Sigmoid colon (tissue), 6 donors: ENCODE measurements at regions not wholly inside any gene's neighbourhood (a gene's known extent, or its start where the extent isn't known, plus 50 kb on each side); places are given as distances from the start of the nearest gene placed in this dataset.

Experiments
- DNase-seq: peaks from one replicate; pipeline ENCODE4 v3.0.0-alpha.2; 2019
- H3K27ac ChIP-seq, 4 donors: fragments of 200-600 bp; sonication (generic); one replicate each; pipeline ENCODE4 v1.5.1; 2016 to 2019; ENCODE audit warnings: mild to moderate bottlenecking in 1 of 4
- H3K27me3 ChIP-seq, 3 donors: fragments of 200-600 bp; sonication (generic); one replicate each; pipeline ENCODE4 v1.5.1; 2019; ENCODE audit warnings: mild to moderate bottlenecking in 1 of 3
- H3K36me3 ChIP-seq, 4 donors: fragments of 200-600 bp; sonication (generic); one replicate each; pipeline ENCODE4 v1.5.1; 2016 to 2019
- H3K4me1 ChIP-seq, 4 donors: fragments of 200-600 bp; sonication (generic); one replicate each; pipeline ENCODE4 v1.5.1; 2017 to 2019
- H3K4me3 ChIP-seq, 4 donors: fragments of 200-600 bp; sonication (generic); one replicate each; pipeline ENCODE4 v1.5.1; 2017 to 2019; ENCODE audit warnings: mild to moderate bottlenecking in 2 of 4, moderate library complexity in 1 of 4
- H3K9me3 ChIP-seq, 4 donors: fragments of 200-600 bp in 3 of 4; sonication (generic) in 3 of 4; one replicate each; pipeline versions ENCODE4 v1.5.1 to v1.6.1; 2013 to 2019
- EP300 ChIP-seq, 4 donors: sonication (generic); formaldehyde crosslinking; IDR thresholded peaks; one replicate each; pipeline ENCODE4 v1.6.1; 2017; ENCODE audit warnings: antibody characterized with exemption in 4 of 4
- POLR2A ChIP-seq, 2 donors: fragments of 450-650 bp; IDR thresholded peaks; one replicate each; pipeline ENCODE4 v1.6.1; 2016; ENCODE audit warnings: antibody characterized with exemption in 2 of 2, mild to moderate bottlenecking in 2 of 2, moderate library complexity in 2 of 2
- POLR2AphosphoS5 ChIP-seq, 4 donors: sonication (generic); formaldehyde crosslinking; IDR thresholded peaks; one replicate each; pipeline ENCODE4 v1.6.1; 2017; ENCODE audit warnings: antibody characterized with exemption in 4 of 4
- WGBS, 2 donors: extraction: QIAGEN DNeasy Blood & Tissue Kit; methylation state at CpG; one replicate each; pipeline ENCODE4 v1.1.7; 2013; 5-methylcytosine and 5-hydroxymethylcytosine counted together
- intact Hi-C: fragments of 100-400 bp; cut with DNase I; formaldehyde crosslinking; loops from one replicate; pipeline ENCODE4 v1.15.1; 2023
- TF ChIP-seq, protein P1 (sequence below), 4 experiments: fragments of 450-650 bp in 3 of 4; fragments of 200-600 bp in 1 of 4; IDR thresholded peaks; one replicate each; pipeline ENCODE4 v1.5.1; 2016 to 2019; ENCODE audit warnings: antibody characterized with exemption in 4 of 4, mild to moderate bottlenecking in 3 of 4, moderate library complexity in 2 of 4
- donor health status: healthy with polysubstance abuse.
- donor health status: healthy.

DNA sequence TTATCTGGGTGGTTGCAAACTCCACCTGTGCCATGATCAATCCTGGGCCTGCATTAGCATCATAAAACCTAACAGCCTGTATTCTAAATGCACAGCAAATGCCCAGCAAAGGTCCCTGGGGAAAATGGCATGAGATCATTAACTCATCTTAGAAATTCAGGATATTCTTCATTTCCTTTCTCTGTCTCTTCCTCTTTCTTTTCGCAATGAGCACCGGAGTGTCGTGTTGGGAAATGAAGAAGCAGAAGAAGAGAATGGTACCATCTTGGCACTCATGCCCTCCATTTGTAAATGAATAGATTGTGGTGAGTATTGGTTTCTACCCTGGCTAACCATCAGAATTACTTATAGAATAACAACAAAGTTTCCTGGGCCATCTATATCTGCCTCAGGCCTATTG, 193.6 kb downstream of the GALC start:
- TF ChIP-seq EP300 (IDR thresholded peaks at IDR 0.05) (no peak), POLR2AphosphoS5 (IDR thresholded peaks at IDR 0.05) (no peak), POLR2A (IDR thresholded peaks at IDR 0.05) (no peak)
- TF ChIP-seq, protein P1, sequence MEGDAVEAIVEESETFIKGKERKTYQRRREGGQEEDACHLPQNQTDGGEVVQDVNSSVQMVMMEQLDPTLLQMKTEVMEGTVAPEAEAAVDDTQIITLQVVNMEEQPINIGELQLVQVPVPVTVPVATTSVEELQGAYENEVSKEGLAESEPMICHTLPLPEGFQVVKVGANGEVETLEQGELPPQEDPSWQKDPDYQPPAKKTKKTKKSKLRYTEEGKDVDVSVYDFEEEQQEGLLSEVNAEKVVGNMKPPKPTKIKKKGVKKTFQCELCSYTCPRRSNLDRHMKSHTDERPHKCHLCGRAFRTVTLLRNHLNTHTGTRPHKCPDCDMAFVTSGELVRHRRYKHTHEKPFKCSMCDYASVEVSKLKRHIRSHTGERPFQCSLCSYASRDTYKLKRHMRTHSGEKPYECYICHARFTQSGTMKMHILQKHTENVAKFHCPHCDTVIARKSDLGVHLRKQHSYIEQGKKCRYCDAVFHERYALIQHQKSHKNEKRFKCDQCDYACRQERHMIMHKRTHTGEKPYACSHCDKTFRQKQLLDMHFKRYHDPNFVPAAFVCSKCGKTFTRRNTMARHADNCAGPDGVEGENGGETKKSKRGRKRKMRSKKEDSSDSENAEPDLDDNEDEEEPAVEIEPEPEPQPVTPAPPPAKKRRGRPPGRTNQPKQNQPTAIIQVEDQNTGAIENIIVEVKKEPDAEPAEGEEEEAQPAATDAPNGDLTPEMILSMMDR (IDR thresholded peaks at IDR 0.05) = no peak
- no peak for DNase-seq
- Histone ChIP-seq H3K4me3 (no peak overlapping the region), H3K27me3 (no peaks in the 10 kb centered on the region), H3K4me1 (no peaks in the 10 kb centered on the region), H3K9me3 (no peaks in the 10 kb centered on the region), H3K36me3 (no peaks in the 10 kb centered on the region), H3K27ac (no peak overlapping the region)
- intact Hi-C loops = no loop called here
- 72 to 88% methylated on average over 3 of the region's 3 CpGs for WGBS, 2 donors

DNA sequence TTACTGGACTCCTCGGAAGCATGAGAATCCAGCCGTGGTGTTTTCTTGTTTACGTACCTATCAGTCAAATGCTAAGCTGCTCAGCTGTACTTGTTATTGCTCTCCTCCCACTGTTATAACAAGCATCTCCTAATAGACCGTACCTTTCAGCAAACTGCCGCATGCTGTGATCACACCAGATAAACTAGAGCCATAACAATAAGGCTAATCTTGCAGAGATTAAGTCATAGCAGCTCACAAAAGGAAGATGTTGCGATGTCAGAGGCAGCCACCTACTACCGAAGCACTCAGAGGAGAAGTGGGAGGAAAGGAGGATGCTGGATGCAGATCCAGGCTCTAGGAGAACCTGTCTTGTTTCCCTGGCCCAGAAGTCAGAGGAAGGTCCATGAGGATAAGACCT, 196.0 kb downstream of the GALC start:
- WGBS, 2 donors = 64 to 66% methylated on average over 7 of the region's 7 CpGs
- intact Hi-C loops = no loop called here
- H3K9me3 ChIP-seq = no peaks in the 10 kb centered on the region

DNA sequence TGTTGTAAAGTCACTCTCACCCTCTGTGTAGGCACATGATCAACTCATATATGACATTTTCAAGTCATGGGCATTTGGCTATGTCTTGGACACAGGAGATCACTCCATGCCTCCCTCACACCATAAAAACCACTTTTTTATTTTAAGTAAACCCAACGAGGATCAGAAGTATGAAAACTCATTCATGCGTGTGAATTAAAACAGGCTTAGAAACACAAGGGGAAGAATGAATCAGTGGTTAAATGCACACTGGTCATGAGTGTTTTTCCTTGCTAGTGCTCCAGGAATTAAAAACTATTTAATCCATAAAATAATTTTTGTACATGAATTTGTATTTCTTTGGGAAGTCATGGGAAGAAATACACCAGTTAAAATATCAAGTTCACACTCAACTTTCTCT, 198.4 kb downstream of the GALC start:
- Histone ChIP-seq H3K4me1 (no peaks in the 10 kb centered on the region), H3K27me3 (no peaks in the 10 kb centered on the region), H3K36me3 (no peaks in the 10 kb centered on the region), H3K4me3 (no peak overlapping the region), H3K27ac (no peak overlapping the region), H3K9me3 (no peaks in the 10 kb centered on the region)
- intact Hi-C loops = no loop called here
- TF ChIP-seq EP300 (IDR thresholded peaks at IDR 0.05) (no peak), POLR2A (IDR thresholded peaks at IDR 0.05) (no peak), POLR2AphosphoS5 (IDR thresholded peaks at IDR 0.05) (no peak)
- TF ChIP-seq, protein P1 (IDR thresholded peaks at IDR 0.05) = no peak
- WGBS, 2 donors = 70 to 72% methylated on average over 2 of the region's 2 CpGs
- DNase-seq = no peak

More for the DNA sequence above, 196.0 kb downstream of the GALC start:
- TF ChIP-seq, protein P1 (IDR thresholded peaks at IDR 0.05) = no peak
- no peak for DNase-seq
- Histone ChIP-seq H3K27me3 (no peaks in the 10 kb centered on the region), H3K36me3 (no peaks in the 10 kb centered on the region), H3K4me1 (no peaks in the 10 kb centered on the region), H3K27ac (no peak overlapping the region), H3K4me3 (no peak overlapping the region)

DNA sequence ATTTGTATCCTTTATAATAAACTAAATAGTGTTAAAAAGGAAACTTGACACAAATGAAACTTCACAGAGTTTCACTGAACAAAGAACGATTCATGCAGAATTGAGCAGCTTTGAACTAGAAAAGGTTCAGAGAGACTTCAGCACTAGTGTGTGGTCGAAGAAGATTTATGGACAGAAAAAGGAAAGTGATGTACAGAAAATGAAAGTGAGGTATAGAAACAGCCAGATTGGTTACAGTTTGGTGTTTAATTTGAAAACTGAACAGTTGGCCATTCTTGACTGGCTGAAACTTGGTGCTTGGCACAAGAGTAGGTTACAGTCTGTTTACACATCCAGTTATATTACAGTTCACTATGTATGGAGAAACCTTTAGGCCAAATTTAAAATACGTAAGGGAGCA, 207.1 kb downstream of the GALC start:
- intact Hi-C loops = no loop called here
- no peak overlapping the region for H3K27ac ChIP-seq
- no peak overlapping the region for H3K4me3 ChIP-seq
- no peak for DNase-seq
- no peaks in the 10 kb centered on the region for H3K36me3 ChIP-seq
- H3K9me3 ChIP-seq = peaks cover 0 to 3% (median 0%) of the 10 kb centered on the region in 4 donors
- 75 to 81% methylated on average over 3 of the region's 3 CpGs for WGBS, 2 donors
- H3K4me1 ChIP-seq = no peaks in the 10 kb centered on the region
- no peaks in the 10 kb centered on the region for H3K27me3 ChIP-seq
- TF ChIP-seq, protein P1 (IDR thresholded peaks at IDR 0.05) = no peak
- TF ChIP-seq POLR2AphosphoS5 (IDR thresholded peaks at IDR 0.05) = no peak
- TF ChIP-seq POLR2A (IDR thresholded peaks at IDR 0.05) = no peak
- no peak for TF ChIP-seq EP300 (IDR thresholded peaks at IDR 0.05)

DNA sequence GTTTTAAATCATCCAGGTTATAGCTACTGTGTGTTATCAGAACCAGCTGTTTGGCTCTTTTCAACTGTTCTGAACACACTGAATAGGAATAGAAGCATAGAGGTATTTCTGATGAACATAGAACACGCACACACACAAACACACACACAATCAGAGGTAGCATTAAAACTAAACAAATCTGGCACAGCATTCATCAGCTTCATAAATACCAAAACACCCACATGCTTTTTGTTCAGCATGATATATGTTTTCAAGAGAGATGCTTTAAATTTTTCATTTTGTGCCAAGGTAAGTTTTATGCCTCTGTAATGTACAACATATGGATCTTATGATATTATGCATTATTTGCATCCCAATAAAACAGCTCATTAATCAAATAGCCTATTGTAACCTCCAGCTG, 208.6 kb downstream of the GALC start:
- 58 to 66% methylated on average over 1 of the region's 1 CpG for WGBS, 2 donors
- TF ChIP-seq POLR2A (IDR thresholded peaks at IDR 0.05) = no peak
- Histone ChIP-seq H3K9me3 (peaks cover 0 to 4% (median 1%) of the 10 kb centered on the region in 4 donors), H3K4me3 (no peak overlapping the region), H3K27ac (no peak overlapping the region), H3K36me3 (no peaks in the 10 kb centered on the region), H3K4me1 (no peaks in the 10 kb centered on the region), H3K27me3 (no peaks in the 10 kb centered on the region)
- no peak for DNase-seq
- intact Hi-C loops = no loop called here
